NT2/D1 (cell line): ENCODE measurements at regions not wholly inside any gene's neighbourhood (a gene's known extent, or its start where the extent isn't known, plus 50 kb on each side); places are given as distances from the start of the nearest gene placed in this dataset.

Experiments
- DNase-seq: peaks from one replicate; pipeline ENCODE4 v3.0.0-alpha.2; 2011; ENCODE audit warnings: low read depth, low spot score
- H3K27me3 ChIP-seq: 2 replicates; pipeline ENCODE4 v1.6.0; 2011; ENCODE audit warnings: mild to moderate bottlenecking; ENCODE audit not compliant: insufficient read length, insufficient read depth
- H3K36me3 ChIP-seq: 2 replicates; pipeline ENCODE4 v1.6.1; 2011; ENCODE audit warnings: mild to moderate bottlenecking, low read length, mixed read lengths; ENCODE audit not compliant: insufficient read depth, insufficient read length
- H3K4me1 ChIP-seq: 2 replicates; pipeline ENCODE4 v1.5.1; 2011; ENCODE audit not compliant: insufficient read depth, insufficient read length
- H3K4me3 ChIP-seq: 2 replicates; pipeline ENCODE4 v1.5.1; 2011; ENCODE audit warnings: low read depth; ENCODE audit not compliant: insufficient read length
- H3K9ac ChIP-seq: 2 replicates; pipeline ENCODE4 v1.6.0; 2011; ENCODE audit warnings: low read depth; ENCODE audit not compliant: insufficient read length
- H3K9me3 ChIP-seq: 2 replicates; pipeline ENCODE4 v1.5.1; 2011; ENCODE audit warnings: mild to moderate bottlenecking, low read length; ENCODE audit not compliant: insufficient read depth
- SUZ12 ChIP-seq: IDR thresholded peaks from 2 replicates; pipeline ENCODE4 v1.6.1; 2011; ENCODE audit not compliant: insufficient read length, insufficient read depth; ENCODE audit errors: extremely low read depth
- YY1 ChIP-seq: IDR thresholded peaks from 2 replicates; pipeline ENCODE4 v1.6.1; 2011; ENCODE audit not compliant: insufficient read length, insufficient read depth
- ZNF274 ChIP-seq: IDR thresholded peaks from 2 replicates; pipeline ENCODE4 v1.6.1; 2011; ENCODE audit warnings: mild to moderate bottlenecking, low read depth, low read length

GRCh38 chr21:15932726-15933125 is 202.9 kb downstream of the USP25 start:
- Histone ChIP-seq H3K27me3 (no peaks in the 10 kb centered on the region), H3K9me3 (no peaks in the 10 kb centered on the region), H3K36me3 (no peaks in the 10 kb centered on the region), H3K9ac (no peak overlapping the region), H3K4me3 (no peak overlapping the region), H3K4me1 (no peaks in the 10 kb centered on the region)
- DNase-seq, result no peak
- TF ChIP-seq YY1 (no peak), ZNF274 (no peak), SUZ12 (no peak)

GRCh38 chr21:15935530-15935929 is 205.7 kb downstream of the USP25 start:
- Histone ChIP-seq H3K36me3 (no peaks in the 10 kb centered on the region), H3K27me3 (no peaks in the 10 kb centered on the region), H3K9ac (no peak overlapping the region), H3K4me1 (no peaks in the 10 kb centered on the region), H3K9me3 (no peaks in the 10 kb centered on the region), H3K4me3 (no peak overlapping the region)
- DNase-seq, result no peak
- no peak for TF ChIP-seq ZNF274
- TF ChIP-seq SUZ12, result no peak
- TF ChIP-seq YY1, result no peak

GRCh38 chr21:15943009-15943666 is 213.4 kb downstream of the USP25 start:
- no peaks in the 10 kb centered on the region for H3K36me3 ChIP-seq
- TF ChIP-seq ZNF274 (no peak), YY1 (no peak), SUZ12 (no peak)

GRCh38 chr21:15947677-15948076 is 217.9 kb downstream of the USP25 start:
- no peak overlapping the region for H3K4me3 ChIP-seq
- no peaks in the 10 kb centered on the region for H3K9me3 ChIP-seq
- no peak overlapping the region for H3K9ac ChIP-seq
- no peaks in the 10 kb centered on the region for H3K27me3 ChIP-seq
- TF ChIP-seq SUZ12 (no peak), YY1 (no peak), ZNF274 (no peak)
- no peaks in the 10 kb centered on the region for H3K4me1 ChIP-seq
- no peaks in the 10 kb centered on the region for H3K36me3 ChIP-seq
- DNase-seq, result no peak

More at GRCh38 chr21:15943009-15943666, 213.4 kb downstream of the USP25 start:
- Histone ChIP-seq H3K9ac (no peak overlapping the region), H3K4me3 (no peak overlapping the region), H3K9me3 (no peaks in the 10 kb centered on the region), H3K27me3 (no peaks in the 10 kb centered on the region), H3K4me1 (no peaks in the 10 kb centered on the region)
- DNase-seq, result no peak

- no peak for DNase-seq
- Histone ChIP-seq H3K27me3 (no peaks in the 10 kb centered on the region), H3K4me1 (no peaks in the 10 kb centered on the region), H3K9me3 (peaks cover 31% of the 10 kb centered on the region), H3K36me3 (no peaks in the 10 kb centered on the region), H3K9ac (no peak overlapping the region), H3K4me3 (no peak overlapping the region)
- TF ChIP-seq ZNF274 (no peak), SUZ12 (no peak), YY1 (no peak)
Observed at GRCh38 chr21:15953551-15954116, 223.9 kb downstream of the USP25 start.

GRCh38 chr21:15964236-15964855 is 234.6 kb downstream of the USP25 start:
- TF ChIP-seq ZNF274 (no peak), YY1 (no peak), SUZ12 (no peak)
- Histone ChIP-seq H3K9ac (no peak overlapping the region), H3K27me3 (no peaks in the 10 kb centered on the region), H3K4me3 (no peak overlapping the region), H3K4me1 (no peaks in the 10 kb centered on the region), H3K36me3 (no peaks in the 10 kb centered on the region), H3K9me3 (peaks cover 14% of the 10 kb centered on the region)
- DNase-seq, result no peak

- Histone ChIP-seq H3K4me1 (no peaks in the 10 kb centered on the region), H3K27me3 (no peaks in the 10 kb centered on the region), H3K9me3 (peaks cover 15% of the 10 kb centered on the region), H3K36me3 (no peaks in the 10 kb centered on the region), H3K4me3 (no peak overlapping the region), H3K9ac (no peak overlapping the region)
- no peak for TF ChIP-seq YY1
- no peak for TF ChIP-seq ZNF274
- TF ChIP-seq SUZ12, result no peak
- DNase-seq, result no peak
Observed at GRCh38 chr21:15966231-15966630, 236.4 kb downstream of the USP25 start.
